ENCODE measurements at regions not wholly inside any gene's neighbourhood (a gene's known extent, or its start where the extent isn't known, plus 50 kb on each side); places are given as distances from the start of the nearest gene placed in this dataset.
"Not testable (repeated sequence)": the region's sequence is repeated elsewhere in the genome, so short reads cannot be mapped to it uniquely, and the experiment has no call there.

- H3K9me3 ChIP-seq (replicated peaks; ENCODE audit: control insufficient read depth, insufficient read depth, low read length); CTCF ChIA-PET; in situ Hi-C loops (cut with MboI); BruUV-seq (replicated peaks); H3K9ac ChIP-seq (ENCODE audit: control insufficient read depth, insufficient read depth, low read length); H3K4me1 ChIP-seq (ENCODE audit: control insufficient read depth, insufficient read depth, low read length); RAD21 ChIA-PET (ENCODE audit: unreplicated experiment); ATAC-seq; FAIRE-seq; intact Hi-C loops (cut with micrococcal nuclease; ENCODE audit: unreplicated experiment); H3K36me3 ChIP-seq (ENCODE audit: control insufficient read depth in 2 of 2, insufficient read depth in 2 of 2, low read length in 1 of 2); H3K27me3 ChIP-seq (replicated peaks in 1 of 2; ENCODE audit: control insufficient read depth in 2 of 2, insufficient read depth in 2 of 2, low read length in 1 of 2); DNase-seq (ENCODE audit: low read depth, low spot score); POLR2A ChIA-PET; SMC1A ChIA-PET (ENCODE audit: uncharacterized antibody, unreplicated experiment); H3K4me3 ChIP-seq; H3K79me2 ChIP-seq (ENCODE audit: control insufficient read depth, insufficient read depth, low read length); H4K20me1 ChIP-seq (ENCODE audit: control insufficient read depth, insufficient read depth); H3K4me2 ChIP-seq (ENCODE audit: control insufficient read depth, insufficient read depth); H3K27ac ChIP-seq (ENCODE audit: control insufficient read depth, insufficient read depth); H2AFZ ChIP-seq (ENCODE audit: control insufficient read depth, low read depth, low read length): not testable (repeated sequence)
- 45% methylated on average over 1 of the region's 1 CpG for whole genome bisulfite sequencing (ENCODE audit: insufficient coverage, insufficient replicate concordance, low lambda C conversion rate, missing lambda C conversion rate)
Observed at GRCh38 chrX:823073-823472, 192.5 kb downstream of the SHOX start.

DNA sequence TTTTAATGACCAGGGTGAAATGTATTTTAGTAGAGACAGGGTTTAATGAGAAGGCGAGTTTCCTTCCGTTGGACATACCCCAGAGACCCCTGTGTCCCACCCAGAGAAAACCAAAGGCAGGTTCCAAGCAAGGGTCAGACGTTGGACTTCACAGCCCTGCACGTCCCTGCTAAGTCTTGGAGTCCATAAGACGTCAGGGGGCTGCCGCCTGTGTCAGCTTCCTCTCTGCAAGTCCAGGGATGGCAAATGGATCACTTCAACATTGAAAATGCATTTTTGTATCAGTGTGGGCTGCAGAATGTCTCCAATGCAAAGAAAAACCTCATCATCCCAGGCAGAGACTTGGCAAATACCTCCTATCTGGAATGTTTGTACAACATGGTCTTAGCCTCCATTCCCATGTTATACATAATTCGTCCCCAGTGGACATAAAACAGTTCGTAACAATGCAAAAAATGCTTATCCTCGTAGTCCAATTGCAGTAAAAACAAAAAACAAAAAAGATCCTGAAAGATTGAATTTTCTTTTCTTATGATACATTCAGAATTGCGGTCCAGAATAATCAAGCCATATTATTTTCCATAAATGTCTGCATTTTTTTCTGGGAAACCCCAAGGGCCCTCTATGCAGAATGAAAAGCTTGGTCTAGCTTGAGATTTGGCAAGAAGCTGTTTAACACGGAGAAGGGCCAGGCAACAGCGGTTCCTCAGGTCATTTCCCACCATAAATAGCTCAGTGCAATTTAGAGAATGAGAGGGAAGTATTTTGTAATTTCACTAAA, 190.9 kb downstream of the SHOX start:
- Histone ChIP-seq H3K36me3 (ENCODE audit: control insufficient read depth in 2 of 2, insufficient read depth in 2 of 2, low read length in 1 of 2) (no peaks in the 10 kb centered on the region), H3K4me3 (no peak overlapping the region), H3K27me3 (replicated peaks in 1 of 2; ENCODE audit: control insufficient read depth in 2 of 2, insufficient read depth in 2 of 2, low read length in 1 of 2) (no peaks in the 10 kb centered on the region), H4K20me1 (ENCODE audit: control insufficient read depth, insufficient read depth) (no peaks in the 10 kb centered on the region), H3K9me3 (replicated peaks; ENCODE audit: control insufficient read depth, insufficient read depth, low read length) (no peaks in the 10 kb centered on the region), H3K27ac (ENCODE audit: control insufficient read depth, insufficient read depth) (no peak overlapping the region), H3K9ac (ENCODE audit: control insufficient read depth, insufficient read depth, low read length) (no peak overlapping the region), H3K4me1 (ENCODE audit: control insufficient read depth, insufficient read depth, low read length) (no peaks in the 10 kb centered on the region), H3K79me2 (ENCODE audit: control insufficient read depth, insufficient read depth, low read length) (no peaks in the 10 kb centered on the region), H3K4me2 (ENCODE audit: control insufficient read depth, insufficient read depth) (no peak overlapping the region), H2AFZ (ENCODE audit: control insufficient read depth, low read depth, low read length) (no peak overlapping the region)
- no peak for ATAC-seq
- TF ChIP-seq MAX (IDR thresholded peaks at IDR 0.05; ENCODE audit: low read depth, low read length) (no peak), STAT1 (conservative IDR thresholded peaks at IDR 0.05) (no peak), IKZF2 (IDR thresholded peaks at IDR 0.05) (no peak), MTA3 (IDR thresholded peaks at IDR 0.05; ENCODE audit: borderline replicate concordance, low read length) (no peak), FOS (IDR thresholded peaks at IDR 0.05; ENCODE audit: borderline replicate concordance, extremely low read depth, insufficient read length) (no peak)
- TF ChIP-seq, protein P1, sequence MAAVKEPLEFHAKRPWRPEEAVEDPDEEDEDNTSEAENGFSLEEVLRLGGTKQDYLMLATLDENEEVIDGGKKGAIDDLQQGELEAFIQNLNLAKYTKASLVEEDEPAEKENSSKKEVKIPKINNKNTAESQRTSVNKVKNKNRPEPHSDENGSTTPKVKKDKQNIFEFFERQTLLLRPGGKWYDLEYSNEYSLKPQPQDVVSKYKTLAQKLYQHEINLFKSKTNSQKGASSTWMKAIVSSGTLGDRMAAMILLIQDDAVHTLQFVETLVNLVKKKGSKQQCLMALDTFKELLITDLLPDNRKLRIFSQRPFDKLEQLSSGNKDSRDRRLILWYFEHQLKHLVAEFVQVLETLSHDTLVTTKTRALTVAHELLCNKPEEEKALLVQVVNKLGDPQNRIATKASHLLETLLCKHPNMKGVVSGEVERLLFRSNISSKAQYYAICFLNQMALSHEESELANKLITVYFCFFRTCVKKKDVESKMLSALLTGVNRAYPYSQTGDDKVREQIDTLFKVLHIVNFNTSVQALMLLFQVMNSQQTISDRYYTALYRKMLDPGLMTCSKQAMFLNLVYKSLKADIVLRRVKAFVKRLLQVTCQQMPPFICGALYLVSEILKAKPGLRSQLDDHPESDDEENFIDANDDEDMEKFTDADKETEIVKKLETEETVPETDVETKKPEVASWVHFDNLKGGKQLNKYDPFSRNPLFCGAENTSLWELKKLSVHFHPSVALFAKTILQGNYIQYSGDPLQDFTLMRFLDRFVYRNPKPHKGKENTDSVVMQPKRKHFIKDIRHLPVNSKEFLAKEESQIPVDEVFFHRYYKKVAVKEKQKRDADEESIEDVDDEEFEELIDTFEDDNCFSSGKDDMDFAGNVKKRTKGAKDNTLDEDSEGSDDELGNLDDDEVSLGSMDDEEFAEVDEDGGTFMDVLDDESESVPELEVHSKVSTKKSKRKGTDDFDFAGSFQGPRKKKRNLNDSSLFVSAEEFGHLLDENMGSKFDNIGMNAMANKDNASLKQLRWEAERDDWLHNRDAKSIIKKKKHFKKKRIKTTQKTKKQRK (IDR thresholded peaks at IDR 0.05; ENCODE audit: low read depth, low read length): no peak
- TF ChIP-seq, protein P2, sequence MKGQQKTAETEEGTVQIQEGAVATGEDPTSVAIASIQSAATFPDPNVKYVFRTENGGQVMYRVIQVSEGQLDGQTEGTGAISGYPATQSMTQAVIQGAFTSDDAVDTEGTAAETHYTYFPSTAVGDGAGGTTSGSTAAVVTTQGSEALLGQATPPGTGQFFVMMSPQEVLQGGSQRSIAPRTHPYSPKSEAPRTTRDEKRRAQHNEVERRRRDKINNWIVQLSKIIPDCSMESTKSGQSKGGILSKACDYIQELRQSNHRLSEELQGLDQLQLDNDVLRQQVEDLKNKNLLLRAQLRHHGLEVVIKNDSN (IDR thresholded peaks at IDR 0.05; ENCODE audit: borderline replicate concordance, extremely low read length, insufficient read depth, low read depth, low read length): no peak
- in situ Hi-C loops (cut with MboI): no loop called here
- RAD21 ChIA-PET (ENCODE audit: unreplicated experiment): no interaction called here
- CTCF ChIA-PET: no interaction called here
- POLR2A ChIA-PET: no interaction called here
- no peak for DNase-seq (ENCODE audit: low read depth, low spot score)
- SMC1A ChIA-PET (ENCODE audit: uncharacterized antibody, unreplicated experiment): no interaction called here
- BruUV-seq (replicated peaks): no TSS peak
- intact Hi-C loops (cut with micrococcal nuclease; ENCODE audit: unreplicated experiment): no loop called here
- no peak for FAIRE-seq
- WGBS (ENCODE audit: insufficient coverage, insufficient replicate concordance, low lambda C conversion rate, missing lambda C conversion rate): 19% methylated on average over 12 of the region's 12 CpGs
